ENCODE measurements at regions not wholly inside any gene's neighbourhood (a gene's known extent, or its start where the extent isn't known, plus 50 kb on each side); places are given as distances from the start of the nearest gene placed in this dataset.

- Histone ChIP-seq H3K9me2 (replicated peaks; ENCODE audit: control insufficient read depth, low read length) (no peaks in the 10 kb centered on the region), H4K20me1 (ENCODE audit: control insufficient read depth, insufficient read depth, low read depth, low read length) (no peaks in the 10 kb centered on the region), H3K27me3 (ENCODE audit: control insufficient read depth, low read length) (no peaks in the 10 kb centered on the region), H3F3A (ENCODE audit: control insufficient read depth, insufficient read depth) (no peaks in the 10 kb centered on the region), H3K27ac (ENCODE audit: low read depth, low read length) (no peak overlapping the region), H3K4me3 (ENCODE audit: low read length) (no peak overlapping the region), H3K36me3 (ENCODE audit: control insufficient read depth, low read length) (no peaks in the 10 kb centered on the region), H3K4me2 (ENCODE audit: low read length) (no peak overlapping the region), H3K9me3 (ENCODE audit: control insufficient read depth, insufficient read depth, low read length) (no peaks in the 10 kb centered on the region), H3K79me2 (ENCODE audit: control insufficient read depth, low read length) (no peaks in the 10 kb centered on the region), H3K4me1 (ENCODE audit: control insufficient read depth, low read length) (no peaks in the 10 kb centered on the region)
- TF ChIP-seq EZH2phosphoT487 (IDR thresholded peaks at IDR 0.05; ENCODE audit: borderline replicate concordance, low read length) = no peak
- TF ChIP-seq CTCF (IDR thresholded peaks at IDR 0.05; ENCODE audit: low read depth, low read length, poor library complexity, severe bottlenecking) = no peak
Observed at GRCh38 chr9:107632661-107633060, 143.1 kb upstream of the KLF4 start.

GRCh38 chr9:107632216-107632615, 142.6 kb upstream of the KLF4 start:
- H3K9me2 ChIP-seq (replicated peaks; ENCODE audit: control insufficient read depth, low read length) = no peaks in the 10 kb centered on the region
- H3K79me2 ChIP-seq (ENCODE audit: control insufficient read depth, low read length) = no peaks in the 10 kb centered on the region
- no peak overlapping the region for H3K27ac ChIP-seq (ENCODE audit: low read depth, low read length)
- H3K4me3 ChIP-seq (ENCODE audit: low read length) = no peak overlapping the region
- no peaks in the 10 kb centered on the region for H3K27me3 ChIP-seq (ENCODE audit: control insufficient read depth, low read length)
- H3K4me2 ChIP-seq (ENCODE audit: low read length) = no peak overlapping the region
- no peaks in the 10 kb centered on the region for H4K20me1 ChIP-seq (ENCODE audit: control insufficient read depth, insufficient read depth, low read depth, low read length)
- H3K36me3 ChIP-seq (ENCODE audit: control insufficient read depth, low read length) = no peaks in the 10 kb centered on the region
- no peaks in the 10 kb centered on the region for H3K9me3 ChIP-seq (ENCODE audit: control insufficient read depth, insufficient read depth, low read length)
- H3F3A ChIP-seq (ENCODE audit: control insufficient read depth, insufficient read depth) = no peaks in the 10 kb centered on the region
- TF ChIP-seq EZH2phosphoT487 (IDR thresholded peaks at IDR 0.05; ENCODE audit: borderline replicate concordance, low read length) (no peak), CTCF (IDR thresholded peaks at IDR 0.05; ENCODE audit: low read depth, low read length, poor library complexity, severe bottlenecking) (no peak)
- no peaks in the 10 kb centered on the region for H3K4me1 ChIP-seq (ENCODE audit: control insufficient read depth, low read length)

- Histone ChIP-seq H3K4me3 (ENCODE audit: low read length) (no peak overlapping the region), H3K4me2 (ENCODE audit: low read length) (no peak overlapping the region), H4K20me1 (ENCODE audit: control insufficient read depth, insufficient read depth, low read depth, low read length) (no peaks in the 10 kb centered on the region), H3F3A (ENCODE audit: control insufficient read depth, insufficient read depth) (no peaks in the 10 kb centered on the region), H3K36me3 (ENCODE audit: control insufficient read depth, low read length) (no peaks in the 10 kb centered on the region), H3K79me2 (ENCODE audit: control insufficient read depth, low read length) (no peaks in the 10 kb centered on the region), H3K9me3 (ENCODE audit: control insufficient read depth, insufficient read depth, low read length) (no peaks in the 10 kb centered on the region), H3K27me3 (ENCODE audit: control insufficient read depth, low read length) (no peaks in the 10 kb centered on the region), H3K27ac (ENCODE audit: low read depth, low read length) (no peak overlapping the region), H3K4me1 (ENCODE audit: control insufficient read depth, low read length) (no peaks in the 10 kb centered on the region), H3K9me2 (replicated peaks; ENCODE audit: control insufficient read depth, low read length) (no peaks in the 10 kb centered on the region)
- TF ChIP-seq CTCF (IDR thresholded peaks at IDR 0.05; ENCODE audit: low read depth, low read length, poor library complexity, severe bottlenecking) (no peak), EZH2phosphoT487 (IDR thresholded peaks at IDR 0.05; ENCODE audit: borderline replicate concordance, low read length) (no peak)
Observed at GRCh38 chr9:107631788-107632187, 142.2 kb upstream of the KLF4 start.

- Histone ChIP-seq H3K27ac (ENCODE audit: low read depth, low read length) (no peak overlapping the region), H3K9me3 (ENCODE audit: control insufficient read depth, insufficient read depth, low read length) (no peaks in the 10 kb centered on the region), H3K36me3 (ENCODE audit: control insufficient read depth, low read length) (no peaks in the 10 kb centered on the region), H3K79me2 (ENCODE audit: control insufficient read depth, low read length) (no peaks in the 10 kb centered on the region), H4K20me1 (ENCODE audit: control insufficient read depth, insufficient read depth, low read depth, low read length) (no peaks in the 10 kb centered on the region), H3F3A (ENCODE audit: control insufficient read depth, insufficient read depth) (no peaks in the 10 kb centered on the region), H3K4me1 (ENCODE audit: control insufficient read depth, low read length) (no peaks in the 10 kb centered on the region), H3K27me3 (ENCODE audit: control insufficient read depth, low read length) (no peaks in the 10 kb centered on the region), H3K4me3 (ENCODE audit: low read length) (no peak overlapping the region), H3K9me2 (replicated peaks; ENCODE audit: control insufficient read depth, low read length) (no peaks in the 10 kb centered on the region), H3K4me2 (ENCODE audit: low read length) (no peak overlapping the region)
- TF ChIP-seq CTCF (IDR thresholded peaks at IDR 0.05; ENCODE audit: low read depth, low read length, poor library complexity, severe bottlenecking) (no peak), EZH2phosphoT487 (IDR thresholded peaks at IDR 0.05; ENCODE audit: borderline replicate concordance, low read length) (no peak)
Observed at GRCh38 chr9:107630156-107630555, 140.6 kb upstream of the KLF4 start.
